HepG2 (cell line): ENCODE measurements at regions not wholly inside any gene's neighbourhood (a gene's known extent, or its start where the extent isn't known, plus 50 kb on each side); places are given as distances from the start of the nearest gene placed in this dataset.

Experiments
- ATAC-seq: fragments of 200-7000 bp; cut with Tn5 transposase; 3 replicates; pipeline ENCODE4 v1.9.1; 2020; ENCODE audit warnings: mild to moderate bottlenecking, moderate library complexity
- BruUV-seq: library from RNA; stranded (reverse); fragments of 400-500 nt; replicated peaks from 2 replicates; lab custom pipeline; 2021; lab: Mats Ljungman, UMichigan
- CTCF ChIA-PET: fragments of 300-600 bp; formaldehyde crosslinking; extraction: SDS; loops from one replicate; lab custom pipeline; 2021; ENCODE audit warnings: low total read pairs, inconsistent platforms, low intra/inter-chr PET ratio; lab: Yijun Ruan, JAX
- POLR2A ChIA-PET: fragments of 350-600 bp; sonication (Branson Sonifier 250); formaldehyde crosslinking; loops from one replicate; lab custom pipeline; 2020; ENCODE audit warnings: antibody characterized with exemption, inconsistent platforms; lab: Yijun Ruan, JAX
- DNase-seq: peaks from one replicate; pipeline ENCODE4 v3.0.0-alpha.2; 2015; ENCODE audit warnings: low spot score
- FAIRE-seq: peaks from 3 replicates; lab custom pipeline; 2011; peaks lifted over from hg19 to GRCh38; lab: Jason Lieb, UNC
- H2AFZ ChIP-seq: one replicate; pipeline ENCODE4 v1.6.1; 2011; ENCODE audit warnings: low read length, inconsistent platforms
- H3K27ac ChIP-seq: fragments of 300-600 bp; 3 replicates; pipeline ENCODE4 v1.8.0; 2011; ENCODE audit warnings: mixed run types, mild to moderate bottlenecking, mixed read lengths, low read length, inconsistent platforms; ENCODE audit not compliant: insufficient read depth; ENCODE audit errors: extremely low read length
- H3K27me3 ChIP-seq, 2 experiments: fragments of 200-600 bp in 1 of 2; 2 replicates in 1 of 2; 3 replicates in 1 of 2; pipeline versions ENCODE4 v1.6.0 to v1.8.0; 2011; ENCODE audit warnings: low read length in 2 of 2, mild to moderate bottlenecking in 2 of 2, moderate library complexity in 2 of 2, inconsistent platforms in 1 of 2; ENCODE audit not compliant: insufficient read depth in 2 of 2, control insufficient read depth in 1 of 2
- H3K36me3 ChIP-seq, 2 experiments: fragments of 200-600 bp in 1 of 2; replicated peaks in 1 of 2; 2 replicates in 1 of 2; 3 replicates in 1 of 2; pipeline versions ENCODE4 v1.5.1 to v1.8.0; 2011; ENCODE audit warnings: low read length in 2 of 2, inconsistent platforms in 1 of 2; ENCODE audit not compliant: insufficient read depth in 2 of 2, control insufficient read depth in 1 of 2
- H3K4me1 ChIP-seq: 2 replicates; pipeline ENCODE4 v1.5.1; 2012; ENCODE audit warnings: low read length, inconsistent platforms; ENCODE audit not compliant: insufficient read depth
- H3K4me2 ChIP-seq: 2 replicates; pipeline ENCODE4 v1.6.0; 2011; ENCODE audit warnings: low read depth, low read length, inconsistent platforms
- H3K4me3 ChIP-seq, 3 experiments: fragments of 200-600 bp in 1 of 3; sonication (generic), shearing (Covaris generic) in 1 of 3; replicated peaks in 1 of 3; 2 replicates each; pipeline ENCODE4 v1.5.1; 2011 to 2016; ENCODE audit warnings: low read length in 3 of 3, inconsistent platforms in 2 of 3, low read depth in 2 of 3, mild to moderate bottlenecking in 2 of 3, control low read depth in 1 of 3, mixed read lengths in 1 of 3; ENCODE audit not compliant: insufficient read depth in 1 of 3
- H3K79me2 ChIP-seq: one replicate; pipeline ENCODE4 v1.6.1; 2011; ENCODE audit warnings: low read length, inconsistent platforms; ENCODE audit not compliant: insufficient read depth
- H3K9ac ChIP-seq: 2 replicates; pipeline ENCODE4 v1.6.0; 2011; ENCODE audit warnings: mild to moderate bottlenecking, low read depth, low read length, inconsistent platforms; ENCODE audit not compliant: insufficient read depth
- H3K9me3 ChIP-seq: 2 replicates; pipeline ENCODE4 v1.5.1; 2012; ENCODE audit warnings: mild to moderate bottlenecking, low read length
- H4K20me1 ChIP-seq: 2 replicates; pipeline ENCODE4 v1.6.0; 2011; ENCODE audit warnings: inconsistent platforms, mild to moderate bottlenecking, low read length, moderate library complexity; ENCODE audit not compliant: insufficient read depth
- AGO1 ChIP-seq: fragments of 200-400 bp; formaldehyde crosslinking; IDR thresholded peaks from 2 replicates; pipeline ENCODE4 v1.6.1; 2017; ENCODE audit warnings: mild to moderate bottlenecking, low read depth, low read length, moderate library complexity; ENCODE audit not compliant: poor library complexity, severe bottlenecking
- E2F1 ChIP-seq: sonication (generic); formaldehyde crosslinking; IDR thresholded peaks from 2 replicates; pipeline ENCODE4 v1.5.0; 2020; ENCODE audit warnings: missing genetic modification reagents
- GRHL1 ChIP-seq: sonication (generic); formaldehyde crosslinking; conservative IDR thresholded peaks from 2 replicates; pipeline ENCODE4 v1.8.0; 2022; ENCODE audit warnings: missing genetic modification reagents
- HNRNPLL ChIP-seq: fragments of 200-400 bp; formaldehyde crosslinking; IDR thresholded peaks from 2 replicates; pipeline ENCODE4 v1.6.1; 2017; ENCODE audit warnings: mild to moderate bottlenecking, low read depth, low read length; ENCODE audit not compliant: poor library complexity, severe bottlenecking
- TEF ChIP-seq: sonication (generic); formaldehyde crosslinking; IDR thresholded peaks from 2 replicates; pipeline ENCODE4 v1.5.0; 2020; ENCODE audit warnings: missing genetic modification reagents
- USF2 ChIP-seq, 2 experiments: sonication (generic) in 1 of 2; formaldehyde crosslinking in 1 of 2; IDR thresholded peaks; 2 replicates each; pipeline versions ENCODE4 v1.5.1 to v1.6.1; 2011 to 2020; ENCODE audit warnings: borderline replicate concordance in 1 of 2, low read depth in 1 of 2, low read length in 1 of 2, mild to moderate bottlenecking in 1 of 2, missing genetic modification reagents in 1 of 2, moderate library complexity in 1 of 2
- YEATS4 ChIP-seq: sonication (generic); formaldehyde crosslinking; IDR thresholded peaks from 2 replicates; pipeline ENCODE4 v1.4.0; 2020; ENCODE audit warnings: missing genetic modification reagents, borderline replicate concordance
- ZIK1 ChIP-seq: sonication (generic); formaldehyde crosslinking; IDR thresholded peaks from 2 replicates; pipeline ENCODE4 v1.5.0; 2020; ENCODE audit warnings: mild to moderate bottlenecking, low read depth, missing genetic modification reagents, borderline replicate concordance
- ZNF20 ChIP-seq: sonication (generic); formaldehyde crosslinking; IDR thresholded peaks from 2 replicates; pipeline ENCODE4 v1.4.0; 2020; ENCODE audit warnings: mild to moderate bottlenecking, moderate library complexity, missing genetic modification reagents
- ZNF24 ChIP-seq: fragments of 450-650 bp; IDR thresholded peaks from 2 replicates; pipeline ENCODE4 v1.6.1; 2017; ENCODE audit warnings: antibody characterized with exemption, mild to moderate bottlenecking
- ZNF3 ChIP-seq: IDR thresholded peaks from 2 replicates; pipeline ENCODE4 v1.7.0; 2017; ENCODE audit warnings: inconsistent platforms
- ZNF354B ChIP-seq: sonication (generic); formaldehyde crosslinking; IDR thresholded peaks from 2 replicates; pipeline ENCODE4 v1.8.0; 2022; ENCODE audit warnings: mild to moderate bottlenecking, missing genetic modification reagents
- WGBS: methylation state at CpG from one replicate; pipeline ENCODE4 v1.1.6; 2017; ENCODE audit warnings: low lambda C conversion rate; 5-methylcytosine and 5-hydroxymethylcytosine counted together
- in situ Hi-C: cut with HindIII; loops from 2 replicates; pipeline ENCODE4 v1.10.0; 2017; ENCODE audit warnings: low pct_unique_long_range_greater_than_20kb; ENCODE audit not compliant: extremely low pct_ligation_motif_present
- intact Hi-C: fragments of 100-400 bp; cut with micrococcal nuclease; formaldehyde crosslinking; loops from one replicate; pipeline ENCODE4 v1.10.0; 2022; ENCODE audit not compliant: unreplicated experiment

- TF ChIP-seq ZNF20, result no peak
- TF ChIP-seq ZIK1 (CRISPR knock-in tag), result no peak
- TF ChIP-seq E2F1 (CRISPR knock-in tag), result no peak
- TF ChIP-seq AGO1, result no peak
- no peak for TF ChIP-seq TEF
- no peak for TF ChIP-seq ZNF24
- H3K27ac ChIP-seq, result no peak overlapping the region
- no peaks in the 10 kb centered on the region for H3K79me2 ChIP-seq
- CTCF ChIA-PET, result no interaction called here
- no peaks in the 10 kb centered on the region for H3K27me3 ChIP-seq
- H3K9me3 ChIP-seq, result no peaks in the 10 kb centered on the region
- H3K9ac ChIP-seq, result no peak overlapping the region
- H3K36me3 ChIP-seq, result no peaks in the 10 kb centered on the region
- FAIRE-seq, result no peak
- H3K4me3 ChIP-seq, result no peak overlapping the region
- no TSS peak for BruUV-seq
- POLR2A ChIA-PET, result no interaction called here
- intact Hi-C loops (no loop called here), in situ Hi-C loops (no loop called here)
- 91% methylated on average over 2 of the region's 2 CpGs for WGBS
- ATAC-seq, result no peak
- DNase-seq, result no peak
- no peaks in the 10 kb centered on the region for H4K20me1 ChIP-seq
- no peak overlapping the region for H2AFZ ChIP-seq
- peaks cover 14% of the 10 kb centered on the region for H3K4me1 ChIP-seq
- H3K4me2 ChIP-seq, result no peak overlapping the region
These were observed 209.7 kb downstream of the SPRY1 start for GRCh38 chr4:123606336-123606735.

- ChIA-PET POLR2A (no interaction called here), CTCF (no interaction called here)
- no peaks in the 10 kb centered on the region for H3K27me3 ChIP-seq
- DNase-seq (no peak), FAIRE-seq (no peak), ATAC-seq (no peak)
- no TSS peak for BruUV-seq
- no peak overlapping the region for H3K27ac ChIP-seq
- no peak overlapping the region for H3K9ac ChIP-seq
- H2AFZ ChIP-seq, result no peak overlapping the region
- in situ Hi-C loops (no loop called here), intact Hi-C loops (no loop called here)
- H3K4me1 ChIP-seq, result peaks cover 11% of the 10 kb centered on the region
- 87% methylated on average over 3 of the region's 3 CpGs for WGBS
- H3K4me2 ChIP-seq, result no peak overlapping the region
- H3K79me2 ChIP-seq, result no peaks in the 10 kb centered on the region
- no peak overlapping the region for H3K4me3 ChIP-seq
- no peaks in the 10 kb centered on the region for H4K20me1 ChIP-seq
- H3K9me3 ChIP-seq, result no peaks in the 10 kb centered on the region
- H3K36me3 ChIP-seq, result no peaks in the 10 kb centered on the region
- TF ChIP-seq ZNF354B (no peak), ZNF3 (CRISPR knock-in tag) (no peak), YEATS4 (CRISPR knock-in tag) (no peak), GRHL1 (CRISPR knock-in tag) (no peak), USF2 (IDR thresholded peaks at IDR 0.05; ENCODE audit: low read depth, low read length) (no peak), USF2 (CRISPR knock-in tag; IDR thresholded peaks at IDR 0.05; ENCODE audit: borderline replicate concordance) (no peak), HNRNPLL (no peak)
These were observed 210.4 kb downstream of the SPRY1 start for GRCh38 chr4:123606946-123607542.
